ENCODE measurements at regions not wholly inside any gene's neighbourhood (a gene's known extent, or its start where the extent isn't known, plus 50 kb on each side); places are given as distances from the start of the nearest gene placed in this dataset.
A peak's percentile ranks its signal among the peaks of the same experiment; 100 is the strongest.

GRCh38 chr6:105753620-105754211, 332.4 kb upstream of the PRDM1 start:
- DNase-seq: no peak

GRCh38 chr6:105753207-105753606, 332.9 kb upstream of the PRDM1 start:
- no peak for DNase-seq

GRCh38 chr6:105750089-105750488, 336.0 kb upstream of the PRDM1 start:
- DNase-seq: no peak

- no peak for DNase-seq
Measured at GRCh38 chr6:105748737-105749161, 337.4 kb upstream of the PRDM1 start.

- no peak for DNase-seq
Measured at GRCh38 chr6:105747823-105748405, 338.2 kb upstream of the PRDM1 start.

GRCh38 chr6:105746509-105746908, 339.6 kb upstream of the PRDM1 start:
- DNase-seq: no peak

- no peak for DNase-seq
Measured at GRCh38 chr6:105746130-105746505, 340.0 kb upstream of the PRDM1 start.

- DNase-seq: no peak
Measured at GRCh38 chr6:105745464-105746129, 340.5 kb upstream of the PRDM1 start.

GRCh38 chr6:105744815-105745214, 341.3 kb upstream of the PRDM1 start:
- no peak for DNase-seq

GRCh38 chr6:105740946-105741645, 338.2 kb upstream of the PREP start:
- DNase-seq: no peak

GRCh38 chr6:105739764-105740163, 336.9 kb upstream of the PREP start:
- no peak for DNase-seq

- peak; percentile 23 for DNase-seq
Measured at GRCh38 chr6:105733556-105734162, 330.8 kb upstream of the PREP start.

GRCh38 chr6:105728995-105729394, 326.1 kb upstream of the PREP start:
- DNase-seq: no peak

GRCh38 chr6:105726902-105727655, 324.2 kb upstream of the PREP start:
- DNase-seq: no peak

GRCh38 chr6:105714846-105715245, 312.0 kb upstream of the PREP start:
- DNase-seq: no peak

- DNase-seq: no peak
Measured at GRCh38 chr6:105713474-105714118, 310.7 kb upstream of the PREP start.

- no peak for DNase-seq
Measured at GRCh38 chr6:105711216-105711615, 308.3 kb upstream of the PREP start.

GRCh38 chr6:105705608-105706007, 302.7 kb upstream of the PREP start:
- DNase-seq: no peak

GRCh38 chr6:105695461-105695860, 292.6 kb upstream of the PREP start:
- no peak for DNase-seq

GRCh38 chr6:105692613-105693215, 289.8 kb upstream of the PREP start:
- no peak for DNase-seq

GRCh38 chr6:105691971-105692370, 289.1 kb upstream of the PREP start:
- no peak for DNase-seq

- no peak for DNase-seq
Measured at GRCh38 chr6:105691081-105691480, 288.2 kb upstream of the PREP start.

Measured in central memory CD4-positive, alpha-beta T cell (primary cell).